ENCODE measurements at regions not wholly inside any gene's neighbourhood (a gene's known extent, or its start where the extent isn't known, plus 50 kb on each side); places are given as distances from the start of the nearest gene placed in this dataset.

- Histone ChIP-seq H3K4me1 (ENCODE audit: control insufficient read depth, insufficient read depth, low read length) (no peaks in the 10 kb centered on the region), H3K27ac (ENCODE audit: low read length) (no peak overlapping the region), H3K9me3 (ENCODE audit: control insufficient read depth, insufficient read depth, low read depth, low read length) (no peaks in the 10 kb centered on the region), H3K36me3 (ENCODE audit: control insufficient read depth, insufficient read depth, low read length) (no peaks in the 10 kb centered on the region), H3K27me3 (ENCODE audit: control insufficient read depth, insufficient read depth, low read length) (no peaks in the 10 kb centered on the region; the same call in 1 of the 2 replicates), H3K4me3 (ENCODE audit: low read depth in 2 of 2, low read length in 2 of 2) (no peak overlapping the region)
- ChIA-PET POLR2A (no interaction called here), CTCF (no interaction called here)
- DNase-seq (ENCODE audit: low read depth, low spot score) (no peak), ATAC-seq (no peak)
- intact Hi-C loops (cut with micrococcal nuclease; ENCODE audit: unreplicated experiment) (no loop called here), in situ Hi-C loops (cut with HindIII; ENCODE audit: low pct_unique_long_range_greater_than_20kb, low sequenced_read_pairs) (no loop called here)
- TF ChIP-seq SIN3A (IDR thresholded peaks at IDR 0.05; ENCODE audit: borderline replicate concordance, insufficient read depth, low read depth, low read length) (no peak), POLR2AphosphoS5 (IDR thresholded peaks at IDR 0.05; ENCODE audit: low read depth, low read length) (no peak), TCF7L2 (IDR thresholded peaks at IDR 0.05; ENCODE audit: low read depth, low read length) (no peak), REST (IDR thresholded peaks at IDR 0.05; ENCODE audit: insufficient read depth in 1 of 2, low read depth in 2 of 2, low read length in 1 of 2) (no peak)
- TF ChIP-seq, protein P1, sequence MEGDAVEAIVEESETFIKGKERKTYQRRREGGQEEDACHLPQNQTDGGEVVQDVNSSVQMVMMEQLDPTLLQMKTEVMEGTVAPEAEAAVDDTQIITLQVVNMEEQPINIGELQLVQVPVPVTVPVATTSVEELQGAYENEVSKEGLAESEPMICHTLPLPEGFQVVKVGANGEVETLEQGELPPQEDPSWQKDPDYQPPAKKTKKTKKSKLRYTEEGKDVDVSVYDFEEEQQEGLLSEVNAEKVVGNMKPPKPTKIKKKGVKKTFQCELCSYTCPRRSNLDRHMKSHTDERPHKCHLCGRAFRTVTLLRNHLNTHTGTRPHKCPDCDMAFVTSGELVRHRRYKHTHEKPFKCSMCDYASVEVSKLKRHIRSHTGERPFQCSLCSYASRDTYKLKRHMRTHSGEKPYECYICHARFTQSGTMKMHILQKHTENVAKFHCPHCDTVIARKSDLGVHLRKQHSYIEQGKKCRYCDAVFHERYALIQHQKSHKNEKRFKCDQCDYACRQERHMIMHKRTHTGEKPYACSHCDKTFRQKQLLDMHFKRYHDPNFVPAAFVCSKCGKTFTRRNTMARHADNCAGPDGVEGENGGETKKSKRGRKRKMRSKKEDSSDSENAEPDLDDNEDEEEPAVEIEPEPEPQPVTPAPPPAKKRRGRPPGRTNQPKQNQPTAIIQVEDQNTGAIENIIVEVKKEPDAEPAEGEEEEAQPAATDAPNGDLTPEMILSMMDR (IDR thresholded peaks at IDR 0.05), result no peak
- BruUV-seq (replicated peaks), result no TSS peak
Measured at GRCh38 chr6:14361297-14361696, 243.7 kb downstream of the CD83 start.

DNA sequence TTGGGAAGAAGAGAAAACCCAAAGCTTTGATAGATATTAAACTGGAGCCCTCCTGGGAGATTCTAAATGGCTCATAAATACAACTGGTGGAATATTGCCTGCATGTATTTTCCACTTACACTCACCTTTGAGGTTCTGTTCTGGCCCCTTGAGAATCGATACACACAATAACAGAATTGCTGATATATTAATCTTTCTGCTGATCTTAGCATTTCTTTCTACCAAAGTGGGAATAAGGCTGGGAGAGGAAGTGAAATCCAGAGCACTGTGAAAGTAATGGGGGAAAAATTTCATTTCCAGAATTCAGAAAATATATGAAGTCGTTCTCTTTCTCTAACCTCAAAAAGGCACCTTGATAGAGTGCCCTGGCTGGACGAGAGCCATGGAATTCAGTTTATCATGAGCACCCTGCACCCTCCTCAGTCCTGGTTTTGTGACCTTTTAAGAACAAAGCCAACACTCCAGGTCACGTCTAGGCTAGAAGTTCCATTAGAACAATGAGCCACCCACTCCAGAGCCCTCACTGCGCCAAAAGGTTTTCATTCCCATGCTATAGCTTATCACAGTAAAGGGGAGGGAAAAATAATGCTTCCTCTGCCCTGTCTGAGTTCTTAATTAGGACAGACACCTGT lies 244.5 kb downstream of the CD83 start:
- Histone ChIP-seq H3K4me1 (ENCODE audit: control insufficient read depth, insufficient read depth, low read length) (no peaks in the 10 kb centered on the region), H3K9me3 (ENCODE audit: control insufficient read depth, insufficient read depth, low read depth, low read length) (no peaks in the 10 kb centered on the region), H3K27me3 (ENCODE audit: control insufficient read depth, insufficient read depth, low read length) (peaks cover 4% of the 10 kb centered on the region; the same call in 1 of the 2 replicates), H3K27ac (ENCODE audit: low read length) (no peak overlapping the region), H3K4me3 (ENCODE audit: low read depth in 2 of 2, low read length in 2 of 2) (no peak overlapping the region), H3K36me3 (ENCODE audit: control insufficient read depth, insufficient read depth, low read length) (no peaks in the 10 kb centered on the region)
- BruUV-seq (replicated peaks), result no TSS peak
- ChIA-PET POLR2A (no interaction called here), CTCF (no interaction called here)
- intact Hi-C loops (cut with micrococcal nuclease; ENCODE audit: unreplicated experiment), result no loop called here
- no peak for DNase-seq (ENCODE audit: low read depth, low spot score)
- TF ChIP-seq, protein P1 (IDR thresholded peaks at IDR 0.05), result no peak
- TF ChIP-seq TCF7L2 (IDR thresholded peaks at IDR 0.05; ENCODE audit: low read depth, low read length), result no peak
- TF ChIP-seq REST (IDR thresholded peaks at IDR 0.05; ENCODE audit: insufficient read depth in 1 of 2, low read depth in 2 of 2, low read length in 1 of 2), result no peak
- TF ChIP-seq SIN3A (IDR thresholded peaks at IDR 0.05; ENCODE audit: borderline replicate concordance, insufficient read depth, low read depth, low read length), result no peak
- no peak for TF ChIP-seq POLR2AphosphoS5 (IDR thresholded peaks at IDR 0.05; ENCODE audit: low read depth, low read length)
- no peak for ATAC-seq
- in situ Hi-C loops (cut with HindIII; ENCODE audit: low pct_unique_long_range_greater_than_20kb, low sequenced_read_pairs), result no loop called here
